GM12864 (cell line): ENCODE measurements at regions not wholly inside any gene's neighbourhood (a gene's known extent, or its start where the extent isn't known, plus 50 kb on each side); places are given as distances from the start of the nearest gene placed in this dataset.

Source experiments
- DNase-seq: peaks from one replicate; pipeline ENCODE4 v3.0.0-alpha.2; 2011; ENCODE audit warnings: low read depth
- H3K4me3 ChIP-seq: 2 replicates; pipeline ENCODE4 v1.5.1; 2011; ENCODE audit warnings: mild to moderate bottlenecking, low read depth, low read length, control low read depth
- TF ChIP-seq, protein P1 (sequence below): IDR thresholded peaks from 2 replicates; pipeline ENCODE4 v1.5.1; 2011; ENCODE audit warnings: low read depth, mild to moderate bottlenecking, moderate library complexity, low read length, control low read depth, inconsistent platforms; ENCODE audit errors: missing control alignments

GRCh38 chr15:95994418-95994817 is 336.1 kb upstream of the NR2F2 start:
- no peak for DNase-seq
- TF ChIP-seq, protein P1, sequence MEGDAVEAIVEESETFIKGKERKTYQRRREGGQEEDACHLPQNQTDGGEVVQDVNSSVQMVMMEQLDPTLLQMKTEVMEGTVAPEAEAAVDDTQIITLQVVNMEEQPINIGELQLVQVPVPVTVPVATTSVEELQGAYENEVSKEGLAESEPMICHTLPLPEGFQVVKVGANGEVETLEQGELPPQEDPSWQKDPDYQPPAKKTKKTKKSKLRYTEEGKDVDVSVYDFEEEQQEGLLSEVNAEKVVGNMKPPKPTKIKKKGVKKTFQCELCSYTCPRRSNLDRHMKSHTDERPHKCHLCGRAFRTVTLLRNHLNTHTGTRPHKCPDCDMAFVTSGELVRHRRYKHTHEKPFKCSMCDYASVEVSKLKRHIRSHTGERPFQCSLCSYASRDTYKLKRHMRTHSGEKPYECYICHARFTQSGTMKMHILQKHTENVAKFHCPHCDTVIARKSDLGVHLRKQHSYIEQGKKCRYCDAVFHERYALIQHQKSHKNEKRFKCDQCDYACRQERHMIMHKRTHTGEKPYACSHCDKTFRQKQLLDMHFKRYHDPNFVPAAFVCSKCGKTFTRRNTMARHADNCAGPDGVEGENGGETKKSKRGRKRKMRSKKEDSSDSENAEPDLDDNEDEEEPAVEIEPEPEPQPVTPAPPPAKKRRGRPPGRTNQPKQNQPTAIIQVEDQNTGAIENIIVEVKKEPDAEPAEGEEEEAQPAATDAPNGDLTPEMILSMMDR, result no peak
- no peak overlapping the region for H3K4me3 ChIP-seq

DNA sequence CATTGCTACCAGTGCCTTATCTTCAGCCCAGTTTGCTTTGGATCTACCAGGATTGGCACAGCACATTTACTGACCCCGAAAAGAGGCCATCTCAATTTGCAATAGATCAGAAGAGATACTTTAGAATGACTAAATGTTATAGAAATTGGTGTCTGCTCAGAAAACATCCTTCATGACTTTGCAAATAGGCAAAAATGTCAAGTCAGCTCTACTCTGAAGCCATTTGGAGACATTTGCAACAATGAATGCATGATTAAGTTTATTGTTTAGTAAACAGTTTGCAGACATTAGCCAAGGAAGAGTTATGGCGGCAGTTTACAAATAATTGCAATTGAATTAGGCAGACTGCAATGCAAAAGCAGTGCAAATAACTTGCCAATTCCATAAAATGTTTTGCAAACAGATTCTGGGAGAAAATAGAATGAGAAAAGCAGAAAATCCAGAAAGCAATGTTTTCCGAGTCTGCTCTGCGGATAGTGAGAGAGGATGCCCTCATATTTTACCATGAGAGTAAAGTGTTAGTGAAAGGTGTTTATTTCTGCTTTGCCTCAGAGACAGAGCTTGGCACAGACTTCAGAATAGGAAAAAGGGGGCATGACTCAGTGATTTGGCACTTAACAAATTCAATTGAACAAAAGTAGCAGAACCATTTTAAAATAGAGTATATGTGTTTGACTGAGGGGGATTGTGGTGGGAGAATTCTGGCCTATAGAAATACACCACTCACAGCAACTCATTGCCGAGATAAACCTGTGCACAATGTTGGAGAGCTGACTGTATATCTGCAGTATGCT is 334.9 kb upstream of the NR2F2 start:
- no peak for DNase-seq
- TF ChIP-seq, protein P1, result no peak
- no peak overlapping the region for H3K4me3 ChIP-seq

DNA sequence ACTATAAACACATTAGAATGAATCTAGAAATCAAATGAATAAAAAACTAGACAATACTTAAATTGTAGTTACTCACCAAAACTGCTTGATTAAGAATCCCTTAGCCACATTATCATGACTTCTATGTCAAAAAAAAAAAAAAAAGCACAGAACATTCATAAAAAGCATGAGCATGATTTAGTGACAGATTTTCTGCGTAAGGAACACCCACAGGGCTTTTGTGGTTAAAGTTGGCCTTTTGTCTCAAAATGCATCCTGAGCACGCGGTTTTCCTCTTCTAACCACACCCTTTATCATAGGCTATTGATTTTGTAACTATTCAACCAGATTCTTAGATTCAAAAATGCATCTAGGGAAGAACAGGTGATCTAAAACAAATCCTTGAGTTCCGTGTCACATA is 334.0 kb upstream of the NR2F2 start:
- DNase-seq, result no peak
- TF ChIP-seq, protein P1, result no peak
- no peak overlapping the region for H3K4me3 ChIP-seq

GRCh38 chr15:95998935-95999334 is 331.6 kb upstream of the NR2F2 start:
- TF ChIP-seq, protein P1, result no peak
- no peak overlapping the region for H3K4me3 ChIP-seq
- DNase-seq, result no peak

GRCh38 chr15:96002890-96003859 is 327.3 kb upstream of the NR2F2 start:
- DNase-seq, result no peak
- TF ChIP-seq, protein P1, result no peak
- H3K4me3 ChIP-seq, result no peak overlapping the region

DNA sequence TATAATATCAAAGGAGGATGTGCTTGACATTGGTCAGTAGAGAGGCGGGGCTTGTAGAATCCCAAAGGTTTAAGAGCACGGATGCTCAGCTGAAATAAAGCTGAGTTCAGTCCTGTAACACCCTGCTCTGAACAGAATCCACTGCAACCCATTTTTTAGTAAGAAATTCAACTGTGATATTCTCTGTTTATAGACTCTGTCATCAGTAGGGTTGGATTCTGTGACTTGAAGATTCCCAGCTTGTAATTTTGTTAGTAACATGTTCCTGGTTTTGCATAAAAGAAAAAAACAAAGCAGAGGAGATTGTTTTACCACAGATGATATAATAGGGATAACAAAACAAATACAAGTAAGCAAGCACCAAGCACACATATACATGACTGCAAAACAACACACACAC is 324.6 kb upstream of the NR2F2 start:
- H3K4me3 ChIP-seq, result no peak overlapping the region
- DNase-seq, result no peak
- TF ChIP-seq, protein P1, result no peak
